HCT116 (cell line): ENCODE measurements at regions not wholly inside any gene's neighbourhood (a gene's known extent, or its start where the extent isn't known, plus 50 kb on each side); places are given as distances from the start of the nearest gene placed in this dataset.

Source experiments
- ATAC-seq: fragments of 200-7000 bp; cut with Tn5 transposase; 2 replicates; pipeline ENCODE4 v1.9.1; 2020; ENCODE audit warnings: mild to moderate bottlenecking, moderate library complexity
- BruUV-seq: library from RNA; stranded (reverse); fragments of 400-500 nt; replicated peaks from 2 replicates; lab custom pipeline; 2021; lab: Mats Ljungman, UMichigan
- CTCF ChIA-PET: fragments of 300-600 bp; sonication (Branson Sonifier 250); formaldehyde crosslinking; loops from one replicate; lab custom pipeline; 2021; ENCODE audit warnings: antibody characterized with exemption; lab: Charles Lee
- POLR2A ChIA-PET: fragments of 300-600, 350-600 bp; sonication (Branson Sonifier 250); formaldehyde crosslinking; loops from one replicate; lab custom pipeline; 2021; ENCODE audit warnings: antibody characterized with exemption; lab: Charles Lee
- RAD21 ChIA-PET, 2 experiments: fragments of 300-600 bp; sonication (Branson Sonifier 250); formaldehyde crosslinking; loops; one replicate each; lab custom pipeline; 2023; ENCODE audit warnings: low total read pairs in 2 of 2; ENCODE audit not compliant: uncharacterized antibody in 2 of 2, unreplicated experiment in 2 of 2, low non-redundant PET in 1 of 2; lab: Charles Lee
- DNase-seq: peaks from one replicate; pipeline ENCODE4 v3.0.0-alpha.2; 2010; ENCODE audit warnings: low read depth, low spot score
- H2AFZ ChIP-seq: fragments of 200-600 bp; shearing (Covaris generic), sonication (generic); 2 replicates; pipeline ENCODE4 v1.6.1; 2017; ENCODE audit warnings: low read depth, mixed run types, mixed read lengths, antibody characterized with exemption, low read length; ENCODE audit not compliant: poor library complexity, severe bottlenecking
- H3K27ac ChIP-seq: 2 replicates; pipeline ENCODE4 v1.5.1; 2012; ENCODE audit warnings: low read depth, low read length
- H3K27me3 ChIP-seq: fragments of 200-600 bp; sonication (generic); 2 replicates; pipeline ENCODE4 v1.6.1; 2016; ENCODE audit warnings: mixed run types, low read length, mixed read lengths; ENCODE audit not compliant: insufficient read depth
- H3K36me3 ChIP-seq, 2 experiments: fragments of 200-500 bp in 1 of 2; fragments of 200-600 bp in 1 of 2; sonication (Bioruptor generic) in 1 of 2; sonication (generic) in 1 of 2; 2 replicates each; pipeline versions ENCODE4 v1.5.1 to v1.6.1; 2014 to 2016; ENCODE audit warnings: low read length in 2 of 2, inconsistent platforms in 1 of 2, mixed read lengths in 1 of 2, mixed run types in 1 of 2; ENCODE audit not compliant: insufficient read depth in 2 of 2, control insufficient read depth in 1 of 2
- H3K4me1 ChIP-seq, 2 experiments: fragments of 200-600 bp in 1 of 2; sonication (generic) in 1 of 2; 2 replicates each; pipeline versions ENCODE4 v1.5.1 to v1.6.1; 2012 to 2017; ENCODE audit warnings: low read length in 2 of 2, inconsistent platforms in 1 of 2, mild to moderate bottlenecking in 1 of 2, mixed read lengths in 1 of 2, mixed run types in 1 of 2, moderate library complexity in 1 of 2; ENCODE audit not compliant: insufficient read depth in 2 of 2, control insufficient read depth in 1 of 2
- H3K4me2 ChIP-seq: fragments of 200-600 bp; sonication (generic); 2 replicates; pipeline ENCODE4 v1.6.1; 2017; ENCODE audit warnings: mixed run types, low read length, mixed read lengths
- H3K4me3 ChIP-seq, 2 experiments: fragments of 200-600 bp in 1 of 2; sonication (generic) in 1 of 2; replicated peaks in 1 of 2; 2 replicates each; pipeline ENCODE4 v1.5.1; 2011 to 2016; ENCODE audit warnings: low read length in 2 of 2, control low read depth in 1 of 2, low read depth in 1 of 2, mild to moderate bottlenecking in 1 of 2, mixed read lengths in 1 of 2, mixed run types in 1 of 2
- H3K79me2 ChIP-seq: fragments of 200-600 bp; sonication (generic); 2 replicates; pipeline ENCODE4 v1.6.1; 2017; ENCODE audit warnings: mild to moderate bottlenecking, mixed run types, low read length, moderate library complexity, mixed read lengths; ENCODE audit not compliant: insufficient read depth
- H3K9ac ChIP-seq: fragments of 200-600 bp; sonication (generic); 2 replicates; pipeline ENCODE4 v1.6.1; 2016; ENCODE audit warnings: low read length, mixed read lengths
- H3K9me2 ChIP-seq: fragments of 200-600 bp; sonication (generic), shearing (Covaris generic); 2 replicates; pipeline ENCODE4 v1.6.1; 2017; ENCODE audit warnings: mixed run types, mild to moderate bottlenecking, moderate library complexity; ENCODE audit not compliant: insufficient read depth
- H3K9me3 ChIP-seq, 2 experiments: fragments of 200-500 bp in 1 of 2; fragments of 200-600 bp in 1 of 2; sonication (Bioruptor generic) in 1 of 2; sonication (generic) in 1 of 2; 2 replicates each; pipeline ENCODE4 v1.6.1; 2014 to 2017; ENCODE audit warnings: low read length in 2 of 2, mixed read lengths in 2 of 2, inconsistent platforms in 1 of 2, low read depth in 1 of 2, mild to moderate bottlenecking in 1 of 2, mixed run types in 1 of 2, moderate library complexity in 1 of 2; ENCODE audit not compliant: control insufficient read depth in 1 of 2, insufficient read depth in 1 of 2
- H4K20me1 ChIP-seq: fragments of 200-600 bp; sonication (generic), shearing (Covaris generic); 2 replicates; pipeline ENCODE4 v1.6.1; 2017; ENCODE audit warnings: mixed run types, mild to moderate bottlenecking, moderate library complexity; ENCODE audit not compliant: insufficient read depth
- CBX3 ChIP-seq: IDR thresholded peaks from 2 replicates; pipeline ENCODE4 v1.6.1; 2012; ENCODE audit warnings: low read depth
- CEBPB ChIP-seq: IDR thresholded peaks from 2 replicates; pipeline ENCODE4 v1.6.1; 2012; ENCODE audit warnings: low read depth
- EGR1 ChIP-seq: IDR thresholded peaks from 2 replicates; pipeline ENCODE4 v1.6.1; 2012; ENCODE audit warnings: low read depth
- ELF1 ChIP-seq: IDR thresholded peaks from 2 replicates; pipeline ENCODE4 v1.6.1; 2012; ENCODE audit warnings: low read depth, borderline replicate concordance
- EZH2 ChIP-seq: fragments of 200-600 bp; sonication (generic); IDR thresholded peaks from 2 replicates; pipeline ENCODE4 v1.6.1; 2017; ENCODE audit warnings: antibody characterized with exemption, mixed run types
- EZH2phosphoT487 ChIP-seq: fragments of 200-600 bp; IDR thresholded peaks from 2 replicates; pipeline ENCODE4 v1.6.1; 2018; ENCODE audit warnings: antibody characterized with exemption, borderline replicate concordance
- FOSL1 ChIP-seq: IDR thresholded peaks from 2 replicates; pipeline ENCODE4 v1.6.1; 2012; ENCODE audit warnings: low read depth
- JUND ChIP-seq: IDR thresholded peaks from 2 replicates; pipeline ENCODE4 v1.6.1; 2012
- MAX ChIP-seq: IDR thresholded peaks from 2 replicates; pipeline ENCODE4 v1.6.1; 2012
- POLR2A ChIP-seq: IDR thresholded peaks from 2 replicates; pipeline ENCODE4 v1.7.0; 2011; ENCODE audit warnings: borderline replicate concordance; ENCODE audit not compliant: insufficient read depth, insufficient read length; ENCODE audit errors: extremely low read depth
- POLR2AphosphoS5 ChIP-seq: IDR thresholded peaks from 2 replicates; pipeline ENCODE4 v1.6.1; 2011; ENCODE audit warnings: mild to moderate bottlenecking, low read depth, low read length, moderate library complexity
- RAD21 ChIP-seq: IDR thresholded peaks from 2 replicates; pipeline ENCODE4 v1.6.1; 2012; ENCODE audit warnings: low read depth, mild to moderate bottlenecking
- REST ChIP-seq: IDR thresholded peaks from 2 replicates; pipeline ENCODE4 v1.6.1; 2012; ENCODE audit warnings: low read depth
- SP1 ChIP-seq: IDR thresholded peaks from 2 replicates; pipeline ENCODE4 v1.6.1; 2012; ENCODE audit warnings: low read depth
- SRF ChIP-seq: IDR thresholded peaks from 2 replicates; pipeline ENCODE4 v1.6.1; 2012; ENCODE audit warnings: low read depth
- TCF7L2 ChIP-seq: IDR thresholded peaks from 2 replicates; pipeline ENCODE4 v1.7.0; 2011; ENCODE audit warnings: borderline replicate concordance, inconsistent platforms; ENCODE audit not compliant: insufficient read depth, insufficient read length; ENCODE audit errors: extremely low read depth
- YY1 ChIP-seq: IDR thresholded peaks from 2 replicates; pipeline ENCODE4 v1.6.1; 2011; ENCODE audit warnings: low read length, low read depth, moderate library complexity, mild to moderate bottlenecking; ENCODE audit not compliant: insufficient replicate concordance; ENCODE audit errors: extremely low read depth
- ZBTB33 ChIP-seq: IDR thresholded peaks from 2 replicates; pipeline ENCODE4 v1.6.1; 2011; ENCODE audit warnings: mild to moderate bottlenecking, low read length, moderate library complexity; ENCODE audit not compliant: insufficient replicate concordance; ENCODE audit errors: extremely low read depth
- ZFX ChIP-seq: fragments of 450-650 bp; IDR thresholded peaks from 2 replicates; pipeline ENCODE4 v1.6.1; 2017
- intact Hi-C: fragments of 100-400 bp; cut with micrococcal nuclease; formaldehyde crosslinking; loops from 2 replicates; pipeline ENCODE4 v1.10.0; 2022
- TF ChIP-seq, protein P1 (sequence below), 3 experiments: fragments of 200-600 bp in 1 of 3; sonication (generic) in 1 of 3; IDR thresholded peaks in 2 of 3; conservative IDR thresholded peaks in 1 of 3; 2 replicates each; pipeline ENCODE4 v1.5.1; 2012 to 2017; ENCODE audit warnings: low read depth in 2 of 3, low read length in 2 of 3, antibody characterized with exemption in 1 of 3, borderline replicate concordance in 1 of 3, control low read depth in 1 of 3, mild to moderate bottlenecking in 1 of 3, mixed read lengths in 1 of 3, mixed run types in 1 of 3, moderate library complexity in 1 of 3; ENCODE audit not compliant: insufficient read depth in 1 of 3

DNA sequence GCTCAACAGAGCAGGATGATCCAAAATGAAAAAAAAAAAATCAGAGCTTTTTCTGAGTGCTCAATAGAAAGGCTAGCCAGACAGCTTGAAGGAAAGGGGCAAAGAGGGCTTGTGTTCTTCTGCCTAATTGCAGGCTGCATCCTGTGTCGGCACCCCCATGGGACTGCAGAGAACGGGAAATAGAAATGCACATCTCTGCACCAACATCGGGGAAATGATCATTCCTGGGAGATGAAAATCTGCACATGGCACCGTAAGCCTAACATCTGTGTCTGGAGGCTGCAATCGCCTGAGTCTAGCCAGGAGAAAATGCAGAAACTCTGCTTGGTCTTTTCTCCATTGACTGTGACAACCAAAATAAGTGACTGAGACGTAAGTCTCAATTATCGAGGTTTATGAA lies 243.9 kb downstream of the ICE1 start:
- RAD21 ChIA-PET: no interaction called here
- no peak overlapping the region for H3K4me3 ChIP-seq
- peaks cover 0 to 10% of the 10 kb centered on the region in 2 experiments; a peak in 2 of 4 replicates for H3K4me1 ChIP-seq
- CTCF ChIA-PET: no interaction called here
- no peaks in the 10 kb centered on the region for H3K79me2 ChIP-seq
- H4K20me1 ChIP-seq: no peaks in the 10 kb centered on the region
- no peak for TF ChIP-seq FOSL1
- TF ChIP-seq JUND: no peak
- TF ChIP-seq RAD21: no peak
- no peak for TF ChIP-seq ZFX
- TF ChIP-seq, protein P1, sequence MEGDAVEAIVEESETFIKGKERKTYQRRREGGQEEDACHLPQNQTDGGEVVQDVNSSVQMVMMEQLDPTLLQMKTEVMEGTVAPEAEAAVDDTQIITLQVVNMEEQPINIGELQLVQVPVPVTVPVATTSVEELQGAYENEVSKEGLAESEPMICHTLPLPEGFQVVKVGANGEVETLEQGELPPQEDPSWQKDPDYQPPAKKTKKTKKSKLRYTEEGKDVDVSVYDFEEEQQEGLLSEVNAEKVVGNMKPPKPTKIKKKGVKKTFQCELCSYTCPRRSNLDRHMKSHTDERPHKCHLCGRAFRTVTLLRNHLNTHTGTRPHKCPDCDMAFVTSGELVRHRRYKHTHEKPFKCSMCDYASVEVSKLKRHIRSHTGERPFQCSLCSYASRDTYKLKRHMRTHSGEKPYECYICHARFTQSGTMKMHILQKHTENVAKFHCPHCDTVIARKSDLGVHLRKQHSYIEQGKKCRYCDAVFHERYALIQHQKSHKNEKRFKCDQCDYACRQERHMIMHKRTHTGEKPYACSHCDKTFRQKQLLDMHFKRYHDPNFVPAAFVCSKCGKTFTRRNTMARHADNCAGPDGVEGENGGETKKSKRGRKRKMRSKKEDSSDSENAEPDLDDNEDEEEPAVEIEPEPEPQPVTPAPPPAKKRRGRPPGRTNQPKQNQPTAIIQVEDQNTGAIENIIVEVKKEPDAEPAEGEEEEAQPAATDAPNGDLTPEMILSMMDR (IDR thresholded peaks at IDR 0.05 in 2 of 3, conservative IDR thresholded peaks at IDR 0.05 in 1 of 3; ENCODE audit: borderline replicate concordance in 1 of 3, insufficient read depth in 1 of 3, low read depth in 2 of 3, low read length in 2 of 3): no peak
- no peak for TF ChIP-seq CEBPB
- TF ChIP-seq EZH2phosphoT487: no peak
- TF ChIP-seq EZH2: no peak
- no peak for TF ChIP-seq ZBTB33
- TF ChIP-seq SRF: no peak
- no peak for TF ChIP-seq CBX3
- TF ChIP-seq REST: no peak
- TF ChIP-seq MAX: no peak
- no peak for TF ChIP-seq POLR2A
- TF ChIP-seq TCF7L2: no peak
- no peak for TF ChIP-seq ELF1
- no peak for TF ChIP-seq POLR2AphosphoS5
- TF ChIP-seq EGR1: no peak
- no peak for TF ChIP-seq YY1
- no peak for TF ChIP-seq SP1
- H3K27me3 ChIP-seq: peaks cover 43% of the 10 kb centered on the region; the same call in 1 of the 2 replicates
- ATAC-seq: no peak
- no peaks in the 10 kb centered on the region for H3K36me3 ChIP-seq
- no peak overlapping the region for H2AFZ ChIP-seq
- intact Hi-C loops: loop anchor here (5.0 kb wide), 1 partner anchor 446 kb away; no protein-coding TSS in a partner anchor
- no peak overlapping the region for H3K27ac ChIP-seq
- BruUV-seq: no TSS peak
- H3K9me2 ChIP-seq: no peaks in the 10 kb centered on the region
- H3K9ac ChIP-seq: no peak overlapping the region
- no peak for DNase-seq
- no peaks in the 10 kb centered on the region for H3K9me3 ChIP-seq
- H3K4me2 ChIP-seq: no peak overlapping the region
- POLR2A ChIA-PET: no interaction called here
